ENCODE measurements at regions not wholly inside any gene's neighbourhood (a gene's known extent, or its start where the extent isn't known, plus 50 kb on each side); places are given as distances from the start of the nearest gene placed in this dataset.

GRCh38 chr11:122434786-122435185 is 220.7 kb upstream of the UBASH3B start:
- H3K27me3 Mint-ChIP-seq (ENCODE audit: unreplicated experiment) = peaks cover 12% of the 10 kb centered on the region
- CTCF ChIA-PET = no interaction called here
- no TSS peak for BruUV-seq (replicated peaks)
- no peak overlapping the region for H3K4me3 Mint-ChIP-seq (ENCODE audit: low read depth, unreplicated experiment)
- no peak overlapping the region for H3K27ac Mint-ChIP-seq (ENCODE audit: unreplicated experiment)
- no peak for TF ChIP-seq CTCF (IDR thresholded peaks at IDR 0.05; ENCODE audit: unreplicated experiment)
- DNase-seq = no peak
- intact Hi-C loops (cut with micrococcal nuclease; ENCODE audit: unreplicated experiment) = no loop called here
- H3K36me3 Mint-ChIP-seq (ENCODE audit: insufficient read depth, unreplicated experiment) = no peaks in the 10 kb centered on the region
- H3K9me3 Mint-ChIP-seq (ENCODE audit: low read depth, unreplicated experiment) = no peaks in the 10 kb centered on the region
- no peaks in the 10 kb centered on the region for H3K4me1 Mint-ChIP-seq (ENCODE audit: low read depth, unreplicated experiment)

- BruUV-seq (replicated peaks) = no TSS peak
- H3K36me3 Mint-ChIP-seq (ENCODE audit: insufficient read depth, unreplicated experiment) = no peaks in the 10 kb centered on the region
- no peaks in the 10 kb centered on the region for H3K9me3 Mint-ChIP-seq (ENCODE audit: low read depth, unreplicated experiment)
- intact Hi-C loops (cut with micrococcal nuclease; ENCODE audit: unreplicated experiment) = no loop called here
- TF ChIP-seq CTCF (IDR thresholded peaks at IDR 0.05; ENCODE audit: unreplicated experiment) = no peak
- H3K27ac Mint-ChIP-seq (ENCODE audit: unreplicated experiment) = no peak overlapping the region
- DNase-seq = no peak
- H3K4me1 Mint-ChIP-seq (ENCODE audit: low read depth, unreplicated experiment) = no peaks in the 10 kb centered on the region
- CTCF ChIA-PET = no interaction called here
- H3K4me3 Mint-ChIP-seq (ENCODE audit: low read depth, unreplicated experiment) = no peak overlapping the region
- H3K27me3 Mint-ChIP-seq (ENCODE audit: unreplicated experiment) = peaks cover 36% of the 10 kb centered on the region
These were observed 225.0 kb upstream of the UBASH3B start for GRCh38 chr11:122430490-122430889.

GRCh38 chr11:122426073-122426472 is 229.4 kb upstream of the UBASH3B start:
- Mint-ChIP-seq H3K4me1 (ENCODE audit: low read depth, unreplicated experiment) (no peaks in the 10 kb centered on the region), H3K4me3 (ENCODE audit: low read depth, unreplicated experiment) (no peak overlapping the region), H3K27ac (ENCODE audit: unreplicated experiment) (no peak overlapping the region), H3K27me3 (ENCODE audit: unreplicated experiment) (peaks cover 29% of the 10 kb centered on the region), H3K36me3 (ENCODE audit: insufficient read depth, unreplicated experiment) (no peaks in the 10 kb centered on the region), H3K9me3 (ENCODE audit: low read depth, unreplicated experiment) (no peaks in the 10 kb centered on the region)
- intact Hi-C loops (cut with micrococcal nuclease; ENCODE audit: unreplicated experiment) = no loop called here
- no TSS peak for BruUV-seq (replicated peaks)
- CTCF ChIA-PET = no interaction called here
- TF ChIP-seq CTCF (IDR thresholded peaks at IDR 0.05; ENCODE audit: unreplicated experiment) = no peak
- no peak for DNase-seq

- DNase-seq = no peak
- H3K27ac Mint-ChIP-seq (ENCODE audit: unreplicated experiment) = no peak overlapping the region
- H3K27me3 Mint-ChIP-seq (ENCODE audit: unreplicated experiment) = peaks cover 24% of the 10 kb centered on the region
- intact Hi-C loops (cut with micrococcal nuclease; ENCODE audit: unreplicated experiment) = no loop called here
- H3K36me3 Mint-ChIP-seq (ENCODE audit: insufficient read depth, unreplicated experiment) = no peaks in the 10 kb centered on the region
- H3K4me3 Mint-ChIP-seq (ENCODE audit: low read depth, unreplicated experiment) = no peak overlapping the region
- TF ChIP-seq CTCF (IDR thresholded peaks at IDR 0.05; ENCODE audit: unreplicated experiment) = no peak
- BruUV-seq (replicated peaks) = no TSS peak
- H3K9me3 Mint-ChIP-seq (ENCODE audit: low read depth, unreplicated experiment) = no peaks in the 10 kb centered on the region
- CTCF ChIA-PET = no interaction called here
- H3K4me1 Mint-ChIP-seq (ENCODE audit: low read depth, unreplicated experiment) = no peaks in the 10 kb centered on the region
These were observed 230.9 kb upstream of the UBASH3B start for GRCh38 chr11:122424636-122425035.

- H3K27me3 Mint-ChIP-seq (ENCODE audit: unreplicated experiment) = peaks cover 24% of the 10 kb centered on the region
- no peak overlapping the region for H3K4me3 Mint-ChIP-seq (ENCODE audit: low read depth, unreplicated experiment)
- H3K9me3 Mint-ChIP-seq (ENCODE audit: low read depth, unreplicated experiment) = no peaks in the 10 kb centered on the region
- intact Hi-C loops (cut with micrococcal nuclease; ENCODE audit: unreplicated experiment) = no loop called here
- no peaks in the 10 kb centered on the region for H3K36me3 Mint-ChIP-seq (ENCODE audit: insufficient read depth, unreplicated experiment)
- H3K4me1 Mint-ChIP-seq (ENCODE audit: low read depth, unreplicated experiment) = no peaks in the 10 kb centered on the region
- H3K27ac Mint-ChIP-seq (ENCODE audit: unreplicated experiment) = no peak overlapping the region
- BruUV-seq (replicated peaks) = no TSS peak
- no peak for TF ChIP-seq CTCF (IDR thresholded peaks at IDR 0.05; ENCODE audit: unreplicated experiment)
- CTCF ChIA-PET = no interaction called here
- DNase-seq = no peak
These were observed 231.6 kb upstream of the UBASH3B start for GRCh38 chr11:122423886-122424285.

Data from Calu3 (cell line).